HT1080 (cell line): ENCODE measurements at regions not wholly inside any gene's neighbourhood (a gene's known extent, or its start where the extent isn't known, plus 50 kb on each side); places are given as distances from the start of the nearest gene placed in this dataset. TPM values are rescaled to one million over a fixed set of nuclear protein-coding genes. Genes with fewer than 3 reads are reported as not detected.

ENCODE experiments used
- small RNA-seq: library from RNA; depleted of rRNA; stranded (forward); fragments of <200 nt; gene quantifications from one replicate; pipeline ENCODE3, GENCODE V24; 2014

Small RNA genes lying in the stretch of these regions (small RNA-seq; reads per million reads assigned to genes)
- gene RNU6-366P, result not detected
